ENCODE measurements at regions not wholly inside any gene's neighbourhood (a gene's known extent, or its start where the extent isn't known, plus 50 kb on each side); places are given as distances from the start of the nearest gene placed in this dataset.

DNA sequence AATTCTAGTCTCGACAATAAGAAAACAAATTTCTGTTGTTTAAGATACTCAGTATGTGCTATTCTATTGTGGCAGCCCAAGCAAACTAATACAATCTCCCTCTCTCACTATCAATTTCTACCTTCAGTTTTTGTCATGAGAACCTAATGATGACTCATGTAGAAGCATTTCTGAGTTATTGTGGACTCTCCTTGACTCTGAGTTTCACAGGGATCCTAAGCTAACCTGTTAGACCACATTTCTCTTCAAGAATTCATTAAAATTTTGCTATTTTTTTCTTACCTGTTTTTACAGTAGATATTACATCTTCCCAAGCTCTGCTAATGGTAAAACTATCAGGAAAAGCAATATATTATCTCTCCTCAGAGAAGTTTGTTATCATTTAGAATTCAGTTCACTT lies 599.1 kb upstream of the TYRP1 start:
- H3K4me1 Mint-ChIP-seq: peaks cover 10% of the 10 kb centered on the region
- no peaks in the 10 kb centered on the region for H3K27me3 Mint-ChIP-seq (ENCODE audit: low read depth, poor library complexity)
- no peak overlapping the region for H3K27ac Mint-ChIP-seq
- TF ChIP-seq CTCF (IDR thresholded peaks at IDR 0.05): no peak
- no peak for DNase-seq
- H3K4me3 Mint-ChIP-seq: no peak overlapping the region
- no peaks in the 10 kb centered on the region for H3K36me3 Mint-ChIP-seq (ENCODE audit: low read depth)
- no peaks in the 10 kb centered on the region for H3K9me3 Mint-ChIP-seq

DNA sequence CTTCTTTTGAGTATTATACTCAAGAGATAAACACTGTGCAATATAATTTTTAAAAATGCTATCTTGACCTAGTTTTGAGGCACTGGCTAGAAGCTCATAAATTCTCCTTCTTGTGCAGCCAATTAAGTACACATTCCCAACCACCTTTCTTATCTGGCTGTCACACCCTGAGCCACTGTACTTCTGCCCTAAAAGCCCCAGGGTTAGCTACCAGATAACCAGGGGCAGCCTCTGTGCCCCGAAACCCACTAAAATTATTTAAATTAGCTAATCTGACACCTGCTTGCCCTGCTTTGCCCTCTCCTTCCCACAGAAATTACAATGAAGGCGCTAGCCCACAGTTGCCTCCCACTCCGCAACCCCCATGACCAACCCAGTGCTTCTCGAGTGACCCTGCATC lies 597.3 kb upstream of the TYRP1 start:
- no peak overlapping the region for H3K4me3 Mint-ChIP-seq
- H3K9me3 Mint-ChIP-seq: peaks cover 5% of the 10 kb centered on the region
- no peaks in the 10 kb centered on the region for H3K36me3 Mint-ChIP-seq (ENCODE audit: low read depth)
- no peaks in the 10 kb centered on the region for H3K27me3 Mint-ChIP-seq (ENCODE audit: low read depth, poor library complexity)
- DNase-seq: no peak
- peaks cover 10% of the 10 kb centered on the region for H3K4me1 Mint-ChIP-seq
- no peak for TF ChIP-seq CTCF (IDR thresholded peaks at IDR 0.05)
- H3K27ac Mint-ChIP-seq: no peak overlapping the region

GRCh38 chr9:12133416-12133815 lies 559.8 kb upstream of the TYRP1 start:
- no peak overlapping the region for H3K27ac Mint-ChIP-seq
- no peaks in the 10 kb centered on the region for H3K4me1 Mint-ChIP-seq
- no peak overlapping the region for H3K4me3 Mint-ChIP-seq
- DNase-seq: no peak
- H3K9me3 Mint-ChIP-seq: peaks cover 5% of the 10 kb centered on the region
- H3K36me3 Mint-ChIP-seq (ENCODE audit: low read depth): no peaks in the 10 kb centered on the region
- no peaks in the 10 kb centered on the region for H3K27me3 Mint-ChIP-seq (ENCODE audit: low read depth, poor library complexity)
- no peak for TF ChIP-seq CTCF (IDR thresholded peaks at IDR 0.05)

DNA sequence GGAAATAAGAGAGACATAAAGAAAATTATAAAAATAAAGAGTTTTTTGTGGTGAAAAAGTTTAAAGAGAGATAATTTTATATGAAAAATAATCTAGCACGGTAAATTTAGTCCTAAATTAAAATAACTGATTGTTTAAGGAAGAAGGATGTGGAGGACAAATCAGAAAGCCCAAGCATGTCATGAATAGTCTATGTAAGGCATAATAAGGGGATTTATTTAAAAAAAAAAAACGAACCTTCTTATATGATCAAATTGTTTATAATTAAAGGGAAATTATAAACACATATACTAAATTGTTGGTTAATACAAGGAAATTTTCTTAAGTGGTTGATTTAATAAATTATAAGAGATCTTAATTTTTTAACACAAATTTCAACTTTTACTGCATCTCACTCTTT lies 551.8 kb upstream of the TYRP1 start:
- Mint-ChIP-seq H3K4me1 (no peaks in the 10 kb centered on the region), H3K4me3 (no peak overlapping the region), H3K27ac (no peak overlapping the region), H3K27me3 (ENCODE audit: low read depth, poor library complexity) (peaks cover 4% of the 10 kb centered on the region), H3K36me3 (ENCODE audit: low read depth) (no peaks in the 10 kb centered on the region), H3K9me3 (peaks cover 48% of the 10 kb centered on the region)
- no peak for DNase-seq
- no peak for TF ChIP-seq CTCF (IDR thresholded peaks at IDR 0.05)

DNA sequence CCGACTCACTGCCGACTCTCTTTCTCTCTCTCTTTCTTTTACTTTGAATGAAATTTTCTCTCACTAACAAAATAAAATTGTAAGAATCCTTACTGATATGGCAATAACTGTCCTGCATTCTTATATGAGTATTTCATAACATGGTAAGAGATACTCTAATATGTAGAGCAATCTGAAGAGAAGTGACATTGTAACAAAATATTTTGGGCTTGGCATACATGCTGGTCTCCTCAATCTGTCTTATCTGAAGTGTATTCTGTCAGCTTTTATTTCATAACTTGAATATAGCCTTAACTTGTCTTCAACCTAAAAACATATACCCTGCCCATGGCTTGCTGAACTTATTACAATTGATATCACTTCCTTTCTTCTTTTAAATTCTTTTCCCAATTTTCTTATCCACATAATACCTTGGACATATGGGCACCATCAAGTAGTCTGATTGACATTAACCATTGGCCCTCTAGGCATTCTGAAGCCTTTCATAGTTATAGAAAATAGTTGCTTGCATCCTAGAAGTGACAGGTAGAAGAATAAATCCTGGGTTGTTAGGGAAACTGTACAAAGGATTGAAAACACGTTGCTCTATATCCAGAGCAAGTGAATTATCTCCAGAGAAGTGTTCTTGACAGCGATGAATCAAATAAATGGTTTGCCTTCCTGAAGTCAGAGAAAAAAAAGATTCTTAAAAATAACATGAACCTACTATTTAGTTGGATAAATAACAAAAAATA lies 537.6 kb upstream of the TYRP1 start:
- no peak for DNase-seq
- Mint-ChIP-seq H3K9me3 (no peaks in the 10 kb centered on the region), H3K4me3 (no peak overlapping the region), H3K4me1 (no peaks in the 10 kb centered on the region), H3K27ac (no peak overlapping the region), H3K27me3 (ENCODE audit: low read depth, poor library complexity) (no peaks in the 10 kb centered on the region), H3K36me3 (ENCODE audit: low read depth) (no peaks in the 10 kb centered on the region)
- no peak for TF ChIP-seq CTCF (IDR thresholded peaks at IDR 0.05)

GRCh38 chr9:12162181-12162815 lies 530.9 kb upstream of the TYRP1 start:
- H3K36me3 Mint-ChIP-seq (ENCODE audit: low read depth): no peaks in the 10 kb centered on the region
- no peaks in the 10 kb centered on the region for H3K4me1 Mint-ChIP-seq
- no peak for TF ChIP-seq CTCF (IDR thresholded peaks at IDR 0.05)
- no peak overlapping the region for H3K4me3 Mint-ChIP-seq
- no peak overlapping the region for H3K27ac Mint-ChIP-seq
- DNase-seq: no peak
- no peaks in the 10 kb centered on the region for H3K27me3 Mint-ChIP-seq (ENCODE audit: low read depth, poor library complexity)
- no peaks in the 10 kb centered on the region for H3K9me3 Mint-ChIP-seq
